ENCODE measurements at regions not wholly inside any gene's neighbourhood (a gene's known extent, or its start where the extent isn't known, plus 50 kb on each side); places are given as distances from the start of the nearest gene placed in this dataset.

DNA sequence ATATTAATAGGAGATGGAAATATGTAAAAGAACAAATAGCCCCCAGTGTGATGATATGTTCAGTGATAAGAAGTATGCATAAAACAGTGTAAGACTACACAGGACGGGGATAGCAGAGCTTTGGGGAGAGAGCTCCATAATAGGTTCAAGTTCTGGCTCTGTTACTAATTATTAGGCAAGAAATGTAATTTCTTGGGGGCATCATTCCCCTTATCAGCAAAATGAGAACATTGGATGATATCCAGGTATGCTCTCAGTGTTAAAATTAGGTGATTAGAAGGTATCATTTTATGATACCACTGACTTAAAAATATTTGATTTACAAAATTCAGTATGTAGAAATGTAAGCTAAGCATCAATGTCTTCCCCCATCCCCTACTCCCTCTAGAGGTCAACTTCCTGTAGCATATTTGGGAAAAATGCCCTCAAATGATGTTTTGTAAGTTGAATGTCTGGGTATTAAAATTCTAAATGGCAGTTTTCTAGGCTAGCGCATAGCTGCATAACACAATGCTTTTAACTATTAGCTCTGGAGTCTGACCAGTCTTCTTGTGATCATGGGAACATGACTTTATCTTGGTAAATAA is 585.7 kb upstream of the CAMK1G start:
- no peak for DNase-seq (ENCODE audit: low read depth)
- in situ Hi-C loops (cut with HindIII; ENCODE audit: low sequenced_read_pairs), result no loop called here
- TF ChIP-seq CTCF (IDR thresholded peaks at IDR 0.05; ENCODE audit: low read depth, low read length, missing control alignments), result peak; percentile 58
- H3K4me3 ChIP-seq (ENCODE audit: low read depth, low read length), result no peak overlapping the region

GRCh38 chr1:209008586-209008985 is 574.9 kb upstream of the CAMK1G start:
- TF ChIP-seq CTCF (IDR thresholded peaks at IDR 0.05; ENCODE audit: low read depth, low read length, missing control alignments), result no peak
- no peak for DNase-seq (ENCODE audit: low read depth)
- H3K4me3 ChIP-seq (ENCODE audit: low read depth, low read length), result no peak overlapping the region
- in situ Hi-C loops (cut with HindIII; ENCODE audit: low sequenced_read_pairs), result no loop called here

GRCh38 chr1:209010475-209011230 is 572.9 kb upstream of the CAMK1G start:
- DNase-seq (ENCODE audit: low read depth), result no peak
- no peak for TF ChIP-seq CTCF (IDR thresholded peaks at IDR 0.05; ENCODE audit: low read depth, low read length, missing control alignments)
- in situ Hi-C loops (cut with HindIII; ENCODE audit: low sequenced_read_pairs), result no loop called here
- H3K4me3 ChIP-seq (ENCODE audit: low read depth, low read length), result no peak overlapping the region

- in situ Hi-C loops (cut with HindIII; ENCODE audit: low sequenced_read_pairs), result no loop called here
- no peak for DNase-seq (ENCODE audit: low read depth)
- no peak overlapping the region for H3K4me3 ChIP-seq (ENCODE audit: low read depth, low read length)
- no peak for TF ChIP-seq CTCF (IDR thresholded peaks at IDR 0.05; ENCODE audit: low read depth, low read length, missing control alignments)
Measured at GRCh38 chr1:209012443-209013196, 570.9 kb upstream of the CAMK1G start.

GRCh38 chr1:209015092-209015491 is 568.4 kb upstream of the CAMK1G start:
- in situ Hi-C loops (cut with HindIII; ENCODE audit: low sequenced_read_pairs), result no loop called here
- DNase-seq (ENCODE audit: low read depth), result no peak
- no peak for TF ChIP-seq CTCF (IDR thresholded peaks at IDR 0.05; ENCODE audit: low read depth, low read length, missing control alignments)
- H3K4me3 ChIP-seq (ENCODE audit: low read depth, low read length), result no peak overlapping the region

DNA sequence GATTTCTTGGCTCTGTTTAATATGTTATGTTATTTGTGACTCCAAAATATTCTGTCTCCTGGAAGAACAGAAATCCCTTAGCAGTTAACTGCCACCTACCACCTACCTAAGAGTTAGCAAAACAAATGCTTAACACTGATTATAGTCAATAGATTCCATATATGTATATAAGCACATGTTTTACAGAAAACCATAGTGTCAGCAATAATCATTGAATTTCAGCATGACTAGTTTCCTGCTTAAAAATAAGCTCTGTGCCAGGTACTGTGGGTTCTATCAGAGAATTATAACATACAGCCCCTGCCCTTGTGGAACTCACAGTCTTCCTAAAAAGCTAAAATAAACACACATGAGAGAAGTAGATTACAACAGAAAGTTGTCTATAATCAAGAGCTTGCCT is 561.9 kb upstream of the CAMK1G start:
- no peak overlapping the region for H3K4me3 ChIP-seq (ENCODE audit: low read depth, low read length)
- in situ Hi-C loops (cut with HindIII; ENCODE audit: low sequenced_read_pairs), result no loop called here
- TF ChIP-seq CTCF (IDR thresholded peaks at IDR 0.05; ENCODE audit: low read depth, low read length, missing control alignments), result no peak
- DNase-seq (ENCODE audit: low read depth), result no peak

All from astrocyte of the cerebellum (primary cell).